GM06990 (cell line): ENCODE measurements at regions not wholly inside any gene's neighbourhood (a gene's known extent, or its start where the extent isn't known, plus 50 kb on each side); places are given as distances from the start of the nearest gene placed in this dataset.

ENCODE experiments used
- DNase-seq: peaks from one replicate; pipeline ENCODE4 v3.0.0-alpha.2; 2011; ENCODE audit not compliant: insufficient read length; ENCODE audit errors: extremely low read depth
- H3K27me3 ChIP-seq: replicated peaks from 2 replicates; pipeline ENCODE4 v1.6.0; 2011; ENCODE audit warnings: low read length; ENCODE audit not compliant: control insufficient read depth, insufficient read depth
- H3K36me3 ChIP-seq: 2 replicates; pipeline ENCODE4 v1.5.1; 2011; ENCODE audit warnings: low read length; ENCODE audit not compliant: control insufficient read depth, insufficient read depth
- H3K4me3 ChIP-seq: replicated peaks from 2 replicates; pipeline ENCODE4 v1.5.1; 2011; ENCODE audit warnings: low read depth, mild to moderate bottlenecking, control low read depth, low read length
- TF ChIP-seq, protein P1 (sequence below): IDR thresholded peaks from 2 replicates; pipeline ENCODE4 v1.5.1; 2011; ENCODE audit warnings: low read length, control low read depth, mild to moderate bottlenecking, inconsistent platforms; ENCODE audit not compliant: insufficient read depth, poor library complexity, severe bottlenecking

DNA sequence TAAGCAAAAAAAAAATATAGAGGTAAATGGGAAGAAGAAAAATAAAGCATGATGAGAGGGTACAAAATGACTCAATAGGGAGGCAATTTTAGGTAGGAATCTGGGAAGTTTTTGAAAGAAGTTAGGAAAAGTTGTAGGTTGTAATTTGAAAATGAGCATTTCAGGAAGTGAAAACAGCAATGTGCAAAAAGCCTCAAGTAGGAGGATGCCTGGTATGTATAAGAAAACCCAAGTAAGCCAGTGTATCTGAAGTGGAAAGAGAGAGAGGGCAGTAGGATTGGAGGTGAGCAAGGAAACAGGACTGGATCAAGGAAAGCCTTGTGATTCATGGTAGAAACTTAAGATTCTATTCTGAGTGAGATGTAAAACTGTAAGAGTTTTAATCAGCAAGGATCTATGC lies 121.6 kb upstream of the SPRY2 start:
- TF ChIP-seq, protein P1, sequence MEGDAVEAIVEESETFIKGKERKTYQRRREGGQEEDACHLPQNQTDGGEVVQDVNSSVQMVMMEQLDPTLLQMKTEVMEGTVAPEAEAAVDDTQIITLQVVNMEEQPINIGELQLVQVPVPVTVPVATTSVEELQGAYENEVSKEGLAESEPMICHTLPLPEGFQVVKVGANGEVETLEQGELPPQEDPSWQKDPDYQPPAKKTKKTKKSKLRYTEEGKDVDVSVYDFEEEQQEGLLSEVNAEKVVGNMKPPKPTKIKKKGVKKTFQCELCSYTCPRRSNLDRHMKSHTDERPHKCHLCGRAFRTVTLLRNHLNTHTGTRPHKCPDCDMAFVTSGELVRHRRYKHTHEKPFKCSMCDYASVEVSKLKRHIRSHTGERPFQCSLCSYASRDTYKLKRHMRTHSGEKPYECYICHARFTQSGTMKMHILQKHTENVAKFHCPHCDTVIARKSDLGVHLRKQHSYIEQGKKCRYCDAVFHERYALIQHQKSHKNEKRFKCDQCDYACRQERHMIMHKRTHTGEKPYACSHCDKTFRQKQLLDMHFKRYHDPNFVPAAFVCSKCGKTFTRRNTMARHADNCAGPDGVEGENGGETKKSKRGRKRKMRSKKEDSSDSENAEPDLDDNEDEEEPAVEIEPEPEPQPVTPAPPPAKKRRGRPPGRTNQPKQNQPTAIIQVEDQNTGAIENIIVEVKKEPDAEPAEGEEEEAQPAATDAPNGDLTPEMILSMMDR = no peak
- Histone ChIP-seq H3K4me3 (no peak overlapping the region), H3K36me3 (no peaks in the 10 kb centered on the region), H3K27me3 (no peaks in the 10 kb centered on the region)
- DNase-seq = no peak

DNA sequence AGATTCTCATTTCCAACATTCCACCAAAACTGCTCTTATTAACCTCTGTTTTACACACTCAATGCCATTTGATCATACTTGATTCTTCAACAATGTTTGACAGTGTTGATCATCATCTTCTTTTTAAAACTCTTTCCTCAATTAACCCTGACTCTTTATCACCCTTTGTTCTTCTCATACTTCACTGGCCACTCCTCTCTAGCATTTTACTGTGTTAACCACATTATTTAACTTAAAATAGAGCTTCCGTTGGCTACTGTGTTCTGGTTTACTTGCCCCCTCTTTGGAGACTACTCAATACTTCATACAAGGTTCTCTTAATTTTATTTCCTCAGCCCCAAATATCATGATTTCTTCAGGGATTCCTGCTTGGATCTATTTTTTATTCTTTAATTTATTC lies 121.1 kb upstream of the SPRY2 start:
- Histone ChIP-seq H3K4me3 (no peak overlapping the region), H3K36me3 (no peaks in the 10 kb centered on the region), H3K27me3 (no peaks in the 10 kb centered on the region)
- TF ChIP-seq, protein P1 = no peak
- DNase-seq = no peak

DNA sequence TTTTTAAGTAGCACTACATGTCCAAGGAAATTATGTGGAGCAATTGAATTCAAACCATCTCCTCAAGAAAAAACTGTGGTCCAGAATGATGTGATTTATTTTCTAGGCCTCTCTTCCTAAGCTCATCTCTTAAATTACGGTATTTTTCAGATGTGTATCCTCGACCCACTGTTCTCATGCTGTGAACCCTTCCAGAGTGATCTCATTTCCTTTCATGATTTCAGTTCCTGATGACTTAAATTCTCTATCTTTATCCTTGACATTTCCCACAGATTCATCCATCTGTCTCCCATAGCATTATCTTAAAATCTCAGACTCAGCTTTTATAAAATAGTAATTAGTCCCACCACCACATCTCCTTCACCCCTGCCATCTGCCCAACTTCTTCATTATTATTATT lies 117.6 kb upstream of the SPRY2 start:
- H3K27me3 ChIP-seq = no peaks in the 10 kb centered on the region
- DNase-seq = no peak
- TF ChIP-seq, protein P1 = no peak

DNA sequence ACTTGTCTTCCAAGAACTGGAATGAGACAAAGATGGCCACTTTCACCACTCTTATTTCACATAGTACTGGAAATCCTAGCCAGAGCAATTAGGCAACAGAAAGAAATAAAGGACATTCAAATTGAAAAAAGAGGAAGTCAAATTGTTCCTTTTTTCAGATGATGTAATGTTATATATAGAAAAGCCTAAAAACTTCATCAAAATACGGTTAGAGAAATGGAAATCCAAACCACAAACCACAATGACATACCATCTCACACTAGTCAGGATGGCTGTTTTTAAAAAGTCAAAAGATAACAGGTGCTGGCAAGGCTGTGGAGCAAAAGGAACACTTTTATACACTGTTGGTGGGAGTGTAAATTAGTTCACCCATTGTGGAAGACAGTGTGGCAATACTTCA lies 113.3 kb upstream of the SPRY2 start:
- peak; percentile 32 for DNase-seq
- TF ChIP-seq, protein P1 = no peak
- H3K36me3 ChIP-seq = no peaks in the 10 kb centered on the region
- H3K4me3 ChIP-seq = no peak overlapping the region
- no peaks in the 10 kb centered on the region for H3K27me3 ChIP-seq

More for the DNA sequence above, 117.6 kb upstream of the SPRY2 start:
- Histone ChIP-seq H3K4me3 (no peak overlapping the region), H3K36me3 (no peaks in the 10 kb centered on the region)

DNA sequence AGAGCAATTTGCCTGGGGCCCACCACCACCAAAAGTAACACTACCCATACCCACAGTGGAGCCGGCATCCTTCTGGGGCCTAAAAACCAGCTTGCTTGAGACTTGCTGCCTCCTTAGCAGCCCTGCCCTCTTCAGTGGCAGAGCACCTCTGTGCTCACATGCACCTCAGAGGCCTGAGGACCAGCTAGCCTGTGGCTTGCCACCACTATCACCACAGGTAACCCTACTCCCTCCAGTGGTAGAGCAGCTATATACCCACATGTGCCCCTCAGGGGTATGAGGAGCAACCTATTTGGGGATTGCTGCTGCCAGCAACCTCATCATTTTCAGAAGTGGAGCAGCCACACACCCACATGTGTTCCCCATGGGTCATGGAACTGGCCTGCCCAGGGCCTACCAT lies 111.4 kb upstream of the SPRY2 start:
- H3K36me3 ChIP-seq = no peaks in the 10 kb centered on the region
- TF ChIP-seq, protein P1 = no peak
- no peak overlapping the region for H3K4me3 ChIP-seq
- DNase-seq = no peak
- no peaks in the 10 kb centered on the region for H3K27me3 ChIP-seq

DNA sequence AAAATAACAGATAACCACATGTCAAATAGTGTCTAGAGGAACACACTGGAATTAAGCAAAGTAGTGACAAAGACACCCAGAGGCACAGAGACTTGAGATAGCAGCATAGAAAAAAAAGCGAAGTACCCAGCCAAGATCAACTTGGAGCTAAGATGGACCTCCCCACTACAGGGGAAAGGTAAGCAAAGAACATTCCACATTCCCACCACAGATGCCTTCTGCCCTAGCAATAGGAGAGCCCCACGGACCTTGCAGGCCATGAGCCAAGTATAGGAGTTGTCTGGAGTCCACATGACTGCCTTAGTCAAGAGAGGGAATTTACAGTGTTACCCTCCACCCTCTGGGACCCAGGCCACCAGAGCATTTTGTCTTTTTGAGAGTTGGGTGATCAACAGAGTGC lies 110.7 kb upstream of the SPRY2 start:
- TF ChIP-seq, protein P1 = no peak
- DNase-seq = no peak
- H3K27me3 ChIP-seq = no peaks in the 10 kb centered on the region
- H3K4me3 ChIP-seq = no peak overlapping the region
- H3K36me3 ChIP-seq = no peaks in the 10 kb centered on the region
